SU-DHL-6 (cell line): ENCODE measurements at regions not wholly inside any gene's neighbourhood (a gene's known extent, or its start where the extent isn't known, plus 50 kb on each side); places are given as distances from the start of the nearest gene placed in this dataset.

Experiments
- CTCF ChIP-seq: fragments of 200-600 bp; sonication (generic); IDR thresholded peaks from one replicate; pipeline ENCODE4 v1.5.1; 2017; ENCODE audit warnings: antibody characterized with exemption, mild to moderate bottlenecking, low read length, moderate library complexity; ENCODE audit not compliant: insufficient read depth, poor library complexity, severe bottlenecking
- EZH2phosphoT487 ChIP-seq: fragments of 200-600 bp; sonication (generic), shearing (Covaris generic); conservative IDR thresholded peaks from 2 replicates; pipeline ENCODE4 v1.6.1; 2018; ENCODE audit warnings: mild to moderate bottlenecking, antibody characterized with exemption, low read length, moderate library complexity, mixed read lengths

- TF ChIP-seq CTCF, result no peak
- TF ChIP-seq EZH2phosphoT487, result no peak
These were observed 123.6 kb downstream of the TUSC7 start for GRCh38 chr3:116833202-116833601.
